ENCODE measurements at regions not wholly inside any gene's neighbourhood (a gene's known extent, or its start where the extent isn't known, plus 50 kb on each side); places are given as distances from the start of the nearest gene placed in this dataset.
"Not testable (repeated sequence)": the region's sequence is repeated elsewhere in the genome, so short reads cannot be mapped to it uniquely, and the experiment has no call there.

- Mint-ChIP-seq H3K36me3 (no peaks in the 10 kb centered on the region), H3K27ac (no peak overlapping the region), H3K4me3 (no peak overlapping the region), H3K9me3 (peaks cover 5% of the 10 kb centered on the region), H3K4me1 (no peaks in the 10 kb centered on the region), H3K27me3 (no peaks in the 10 kb centered on the region)
- no peak for DNase-seq
- CTCF ChIA-PET: no interaction called here
These were observed 375.9 kb downstream of the NXPH1 start for GRCh38 chr7:8809320-8809719.

- no peak overlapping the region for H3K4me3 Mint-ChIP-seq
- H3K27me3 Mint-ChIP-seq: no peaks in the 10 kb centered on the region
- H3K27ac Mint-ChIP-seq: no peak overlapping the region
- no peak for DNase-seq
- H3K9me3 Mint-ChIP-seq: peaks cover 2% of the 10 kb centered on the region
- no peaks in the 10 kb centered on the region for H3K36me3 Mint-ChIP-seq
- CTCF ChIA-PET: no interaction called here
- no peaks in the 10 kb centered on the region for H3K4me1 Mint-ChIP-seq
These were observed 384.1 kb downstream of the NXPH1 start for GRCh38 chr7:8817448-8818036.

DNA sequence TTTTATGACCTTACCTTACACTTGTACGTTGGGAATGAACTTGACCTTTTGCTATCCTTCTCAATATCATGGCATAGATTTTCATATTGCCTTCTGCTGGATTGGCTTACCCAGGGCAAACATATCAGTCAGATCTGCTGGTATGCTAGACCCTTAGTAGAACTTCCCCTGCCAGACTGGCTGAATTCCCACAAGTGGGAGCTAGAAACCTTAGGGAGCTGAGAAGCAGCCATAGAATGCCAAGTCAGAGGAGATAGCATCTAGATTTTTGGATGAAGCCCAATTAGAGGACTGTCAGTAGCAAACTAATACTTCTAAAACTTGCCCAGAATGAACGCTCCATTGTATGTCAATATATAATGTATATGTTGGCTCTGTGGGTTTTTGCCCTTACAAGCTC is 385.0 kb downstream of the NXPH1 start:
- Mint-ChIP-seq H3K27me3 (no peaks in the 10 kb centered on the region), H3K27ac (no peak overlapping the region), H3K4me1 (no peaks in the 10 kb centered on the region), H3K36me3 (no peaks in the 10 kb centered on the region), H3K9me3 (peaks cover 6% of the 10 kb centered on the region), H3K4me3 (no peak overlapping the region)
- CTCF ChIA-PET: no interaction called here
- DNase-seq: no peak

- Mint-ChIP-seq H3K4me1 (no peaks in the 10 kb centered on the region), H3K4me3 (no peak overlapping the region), H3K36me3 (no peaks in the 10 kb centered on the region), H3K9me3 (peaks cover 10% of the 10 kb centered on the region), H3K27ac (no peak overlapping the region), H3K27me3 (no peaks in the 10 kb centered on the region)
- DNase-seq: no peak
- CTCF ChIA-PET: no interaction called here
These were observed 389.2 kb downstream of the NXPH1 start for GRCh38 chr7:8822595-8822994.

DNA sequence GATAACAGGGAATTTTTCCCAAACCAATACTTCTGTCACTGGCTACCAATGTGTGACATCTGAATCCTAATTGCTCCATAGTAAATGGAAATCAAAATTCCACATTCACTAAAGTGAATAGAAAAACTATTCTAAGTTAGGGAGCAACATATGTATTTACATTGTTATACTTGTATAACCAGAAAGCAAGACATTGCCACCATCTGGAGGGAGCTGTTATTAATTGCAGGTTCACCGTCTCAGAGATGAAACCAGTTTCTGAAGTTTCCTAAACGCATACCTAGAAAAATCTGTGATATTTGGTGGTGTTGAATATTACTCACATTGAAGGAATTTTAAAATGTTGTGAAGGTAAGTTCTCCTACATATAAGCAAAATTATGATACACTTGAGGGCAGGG is 390.1 kb downstream of the NXPH1 start:
- CTCF ChIA-PET: no interaction called here
- no peaks in the 10 kb centered on the region for H3K27me3 Mint-ChIP-seq
- H3K27ac Mint-ChIP-seq: no peak overlapping the region
- no peak overlapping the region for H3K4me3 Mint-ChIP-seq
- H3K9me3 Mint-ChIP-seq: peaks cover 8% of the 10 kb centered on the region
- no peaks in the 10 kb centered on the region for H3K36me3 Mint-ChIP-seq
- DNase-seq: no peak
- no peaks in the 10 kb centered on the region for H3K4me1 Mint-ChIP-seq

DNA sequence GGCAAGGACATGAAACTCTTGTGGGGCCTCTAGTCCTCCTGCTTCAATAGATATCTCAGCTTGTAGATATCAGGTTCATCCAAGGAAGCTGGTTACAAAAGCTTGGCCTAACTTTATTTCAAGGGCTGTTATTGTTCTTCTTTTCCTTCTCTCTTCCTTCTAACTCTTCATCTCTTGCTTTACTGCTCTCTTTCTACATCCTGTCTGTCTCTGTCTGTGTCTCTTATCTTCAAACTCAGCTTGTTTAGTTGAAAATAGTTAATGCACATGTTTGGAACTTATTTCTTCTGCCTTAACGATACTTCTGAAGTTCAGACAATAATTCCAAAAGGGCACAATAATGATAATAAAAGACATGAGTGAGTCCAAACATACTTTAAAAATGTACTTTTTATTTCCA is 393.9 kb downstream of the NXPH1 start:
- Mint-ChIP-seq H3K9me3 (peaks cover 8% of the 10 kb centered on the region), H3K4me3 (no peak overlapping the region), H3K4me1 (no peaks in the 10 kb centered on the region), H3K36me3 (no peaks in the 10 kb centered on the region), H3K27me3 (no peaks in the 10 kb centered on the region), H3K27ac (no peak overlapping the region)
- CTCF ChIA-PET: no interaction called here
- DNase-seq: no peak

GRCh38 chr7:8829100-8829499 is 395.7 kb downstream of the NXPH1 start:
- no peak overlapping the region for H3K4me3 Mint-ChIP-seq
- no peak for DNase-seq
- CTCF ChIA-PET: no interaction called here
- no peak overlapping the region for H3K27ac Mint-ChIP-seq
- no peaks in the 10 kb centered on the region for H3K4me1 Mint-ChIP-seq
- peaks cover 9% of the 10 kb centered on the region for H3K9me3 Mint-ChIP-seq
- H3K27me3 Mint-ChIP-seq: no peaks in the 10 kb centered on the region
- no peaks in the 10 kb centered on the region for H3K36me3 Mint-ChIP-seq

DNA sequence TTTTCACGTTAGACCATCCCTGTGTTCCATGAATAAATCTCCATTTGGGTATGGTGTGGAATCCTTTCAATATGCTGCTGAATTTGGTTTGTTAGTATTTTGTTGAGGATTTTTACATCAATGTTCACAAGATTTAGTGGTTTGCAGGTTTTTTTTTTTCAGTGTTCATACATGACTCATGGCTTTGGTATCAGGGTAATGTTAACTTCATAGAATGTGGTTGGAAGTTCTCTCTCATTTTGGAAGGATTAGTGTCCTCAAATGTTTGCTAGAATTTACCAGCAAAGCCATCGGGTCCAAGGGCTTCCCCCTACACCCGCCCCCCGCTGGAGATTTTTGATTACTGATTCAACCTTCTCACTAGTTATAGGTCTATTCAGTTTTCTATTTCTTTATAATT is 398.0 kb downstream of the NXPH1 start:
- H3K4me1 Mint-ChIP-seq: no peaks in the 10 kb centered on the region
- peaks cover 13% of the 10 kb centered on the region for H3K9me3 Mint-ChIP-seq
- no peak overlapping the region for H3K27ac Mint-ChIP-seq
- no peaks in the 10 kb centered on the region for H3K27me3 Mint-ChIP-seq
- DNase-seq: no peak
- CTCF ChIA-PET: no interaction called here
- H3K36me3 Mint-ChIP-seq: no peaks in the 10 kb centered on the region
- H3K4me3 Mint-ChIP-seq: no peak overlapping the region

- DNase-seq: no peak
- Mint-ChIP-seq H3K4me3 (no peak overlapping the region), H3K36me3 (no peaks in the 10 kb centered on the region), H3K27ac (no peak overlapping the region), H3K4me1 (no peaks in the 10 kb centered on the region), H3K9me3 (peaks cover 11% of the 10 kb centered on the region), H3K27me3 (no peaks in the 10 kb centered on the region)
- CTCF ChIA-PET: no interaction called here
These were observed 399.9 kb downstream of the NXPH1 start for GRCh38 chr7:8833355-8833754.

DNA sequence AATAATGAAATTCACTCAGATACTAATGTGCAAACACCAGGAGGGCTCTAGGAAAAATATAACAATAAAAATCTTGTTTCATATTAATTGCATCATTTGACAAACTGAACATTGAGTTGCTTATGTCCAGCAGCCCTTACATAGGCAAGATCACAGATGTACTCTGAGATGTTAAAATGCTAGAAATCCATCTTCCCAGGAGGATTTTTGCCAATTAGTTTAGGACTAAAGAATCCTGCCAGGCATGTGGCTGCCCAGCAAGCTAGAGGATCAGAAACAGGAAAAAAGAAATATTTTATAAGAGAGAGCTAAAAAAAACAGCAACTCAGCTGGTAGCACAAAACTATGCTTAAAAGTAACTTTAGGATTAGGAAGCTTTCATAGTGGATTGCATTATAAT is 407.8 kb downstream of the NXPH1 start:
- CTCF ChIA-PET: no interaction called here
- Mint-ChIP-seq H3K4me3 (no peak overlapping the region), H3K27me3 (no peaks in the 10 kb centered on the region), H3K36me3 (no peaks in the 10 kb centered on the region), H3K9me3 (peaks cover 1% of the 10 kb centered on the region), H3K27ac (no peak overlapping the region), H3K4me1 (no peaks in the 10 kb centered on the region)
- DNase-seq: no peak

DNA sequence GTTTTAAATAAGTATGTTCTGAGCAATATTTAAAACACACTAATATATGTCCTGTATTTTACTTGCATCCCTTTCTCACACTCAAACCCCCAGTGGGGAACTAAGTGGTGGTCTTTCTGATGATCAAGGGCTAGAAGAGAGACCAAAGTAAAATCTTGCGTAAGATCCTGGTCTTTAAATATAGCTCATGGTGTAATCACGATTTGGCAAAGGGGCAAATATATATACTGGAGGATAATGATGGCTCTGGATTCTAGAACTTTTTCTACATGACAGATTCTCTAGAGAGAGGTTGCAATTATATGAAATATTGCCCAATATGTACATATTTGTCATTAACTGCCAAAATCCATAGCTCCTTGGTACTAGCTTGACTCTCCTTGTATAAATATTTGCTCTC is 438.3 kb downstream of the NXPH1 start:
- Mint-ChIP-seq H3K9me3 (peaks cover 9% of the 10 kb centered on the region), H3K36me3 (no peaks in the 10 kb centered on the region), H3K27ac (no peak overlapping the region), H3K27me3 (no peaks in the 10 kb centered on the region), H3K4me1 (no peaks in the 10 kb centered on the region), H3K4me3 (no peak overlapping the region)
- no peak for DNase-seq
- CTCF ChIA-PET: no interaction called here

DNA sequence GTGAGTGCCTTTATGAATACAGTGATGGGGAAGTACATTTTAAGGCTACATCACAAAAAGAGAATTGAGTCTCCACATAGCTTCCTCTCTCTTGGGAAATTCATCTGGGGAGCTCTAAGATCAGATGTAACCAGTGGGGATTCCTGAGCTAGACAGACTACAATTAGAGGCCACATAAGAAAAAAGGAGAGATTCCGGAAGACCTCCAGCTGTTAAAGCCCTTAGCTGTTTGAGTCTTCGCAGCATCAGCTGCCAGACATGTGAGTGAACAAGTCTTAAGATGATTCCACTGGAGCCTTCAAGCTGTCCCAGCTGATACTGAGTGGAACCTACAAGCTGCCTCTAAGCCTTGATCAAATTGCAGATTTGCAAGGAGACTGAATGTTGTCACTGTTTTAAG is 448.5 kb downstream of the NXPH1 start:
- Mint-ChIP-seq H3K27ac (no peak overlapping the region), H3K4me3 (no peak overlapping the region), H3K36me3 (no peaks in the 10 kb centered on the region), H3K27me3 (no peaks in the 10 kb centered on the region), H3K9me3 (peaks cover 16% of the 10 kb centered on the region), H3K4me1 (no peaks in the 10 kb centered on the region)
- CTCF ChIA-PET: no interaction called here
- DNase-seq: no peak

DNA sequence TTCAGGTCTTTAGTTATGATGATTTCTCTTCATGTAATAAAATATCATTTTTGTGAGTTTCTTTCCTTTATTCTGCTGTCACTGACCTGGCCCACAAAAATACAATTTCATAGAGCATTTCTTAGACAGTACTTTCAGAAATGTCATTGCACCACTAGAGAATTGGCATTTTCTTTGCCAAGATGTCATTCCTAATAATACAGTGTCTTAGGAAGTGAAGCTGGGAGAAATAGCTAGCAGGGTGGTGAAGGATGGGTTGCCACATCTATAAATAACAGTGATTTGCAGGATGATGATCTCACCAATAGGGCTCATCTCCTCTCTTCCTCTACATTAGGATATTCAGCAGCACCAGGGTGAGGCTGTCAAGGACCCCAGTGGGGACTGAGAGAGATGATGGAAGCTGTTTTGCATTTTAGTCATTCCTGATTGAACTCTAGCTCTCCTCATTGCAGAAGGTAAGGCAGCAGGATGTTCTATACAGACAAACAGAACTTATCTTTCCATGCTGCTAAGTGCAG is 452.1 kb downstream of the NXPH1 start:
- Mint-ChIP-seq H3K27me3 (no peaks in the 10 kb centered on the region), H3K4me1 (no peaks in the 10 kb centered on the region), H3K9me3 (peaks cover 8% of the 10 kb centered on the region), H3K27ac (no peak overlapping the region), H3K36me3 (no peaks in the 10 kb centered on the region), H3K4me3 (no peak overlapping the region)
- CTCF ChIA-PET: no interaction called here
- DNase-seq: no peak

- H3K9me3 Mint-ChIP-seq, H3K4me3 Mint-ChIP-seq, CTCF ChIA-PET, H3K36me3 Mint-ChIP-seq, H3K27me3 Mint-ChIP-seq, H3K4me1 Mint-ChIP-seq, DNase-seq, H3K27ac Mint-ChIP-seq: not testable (repeated sequence)
These were observed 456.9 kb downstream of the NXPH1 start for GRCh38 chr7:8890346-8890745.

- CTCF ChIA-PET: no interaction called here
- Mint-ChIP-seq H3K27ac (no peak overlapping the region), H3K36me3 (no peaks in the 10 kb centered on the region), H3K4me1 (no peaks in the 10 kb centered on the region), H3K9me3 (peaks cover 4% of the 10 kb centered on the region), H3K27me3 (no peaks in the 10 kb centered on the region), H3K4me3 (no peak overlapping the region)
- no peak for DNase-seq
These were observed 460.4 kb downstream of the NXPH1 start for GRCh38 chr7:8893775-8894174.
